Activated B cell treated with CpG ODN at 0.5 μM for 24 hours (primary cell): ENCODE measurements at regions not wholly inside any gene's neighbourhood (a gene's known extent, or its start where the extent isn't known, plus 50 kb on each side); places are given as distances from the start of the nearest gene placed in this dataset.

Experiments
- ATAC-seq: fragments of 200-7000 bp; cut with Tn5 transposase; one replicate; pipeline ENCODE4 v1.10.0; 2021; ENCODE audit warnings: low read depth, mild to moderate bottlenecking, moderate library complexity
- CTCF ChIA-PET: fragments of 350-600 bp; sonication (Branson Sonifier 250); formaldehyde crosslinking; loops from one replicate; lab custom pipeline; 2021; ENCODE audit warnings: antibody characterized with exemption; lab: Charles Lee
- POLR2A ChIA-PET: fragments of 350-600 bp; sonication (Branson Sonifier 250); formaldehyde crosslinking; loops from one replicate; lab custom pipeline; 2021; ENCODE audit warnings: antibody characterized with exemption; lab: Charles Lee
- DNase-seq: peaks from one replicate; pipeline ENCODE4 v3.0.0; 2022
- H3K27ac Mint-ChIP-seq: one replicate; pipeline ENCODE4 v1.8.0; 2020; ENCODE audit warnings: mixed read lengths
- H3K27me3 Mint-ChIP-seq: one replicate; pipeline ENCODE4 v1.8.0; 2021; ENCODE audit warnings: mixed read lengths
- H3K36me3 Mint-ChIP-seq: one replicate; pipeline ENCODE4 v1.8.0; 2021; ENCODE audit warnings: low read depth, mixed read lengths
- H3K4me1 Mint-ChIP-seq: one replicate; pipeline ENCODE4 v1.8.0; 2021; ENCODE audit warnings: mixed read lengths
- H3K4me3 Mint-ChIP-seq: one replicate; pipeline ENCODE4 v1.8.0; 2020; ENCODE audit warnings: mild to moderate bottlenecking, mixed read lengths
- H3K9me3 Mint-ChIP-seq: one replicate; pipeline ENCODE4 v1.8.0; 2020; ENCODE audit warnings: mixed read lengths
- CTCF ChIP-seq: fragments of 200-600 bp; IDR thresholded peaks from one replicate; pipeline ENCODE4 v1.8.0; 2022; ENCODE audit warnings: antibody characterized with exemption, mild to moderate bottlenecking
- intact Hi-C: fragments of 100-400 bp; cut with micrococcal nuclease; formaldehyde crosslinking; loops from one replicate; pipeline ENCODE4 v1.15.1; 2024

GRCh38 chr3:135895106-135895733, 70.3 kb upstream of the PPP2R3A start:
- ATAC-seq (no peak), DNase-seq (peak; percentile 20)
- CTCF ChIA-PET, result interaction anchor here (0.8 to 2.1 kb wide), 4 partner anchors 11 to 1294 kb away, joined by 3 to 12 read pairs (median 8); partner anchors contain the start of gene EPHB1
- POLR2A ChIA-PET, result no interaction called here
- H3K9me3 Mint-ChIP-seq, result no peaks in the 10 kb centered on the region
- no peaks in the 10 kb centered on the region for H3K4me1 Mint-ChIP-seq
- no peaks in the 10 kb centered on the region for H3K36me3 Mint-ChIP-seq
- H3K27ac Mint-ChIP-seq, result no peak overlapping the region
- H3K27me3 Mint-ChIP-seq, result no peaks in the 10 kb centered on the region
- intact Hi-C loops, result loop anchor here (1.0 to 5.0 kb wide), 3 partner anchors 393 to 1588 kb away; partner anchors contain the start of gene EPHB1
- no peak overlapping the region for H3K4me3 Mint-ChIP-seq
- TF ChIP-seq CTCF, result peak; percentile 58

DNA sequence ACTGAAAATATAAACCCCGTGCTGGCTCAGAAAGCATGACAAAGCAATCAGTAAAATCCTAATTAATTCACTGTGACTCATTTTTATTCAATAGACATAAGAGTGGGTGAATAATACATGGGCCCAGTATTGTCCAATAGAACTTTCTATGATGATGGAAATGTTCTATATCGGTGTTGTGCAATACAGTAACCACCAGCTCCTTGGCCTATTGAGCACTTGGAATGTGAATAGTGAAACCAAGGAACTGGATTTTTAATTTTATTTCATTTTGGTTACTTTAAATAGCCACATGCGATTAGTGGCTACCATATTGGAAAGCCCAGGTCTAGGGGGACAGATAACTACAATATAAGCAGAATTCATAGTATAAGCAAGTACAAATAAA, 69.8 kb upstream of the PPP2R3A start:
- Mint-ChIP-seq H3K4me1 (no peaks in the 10 kb centered on the region), H3K4me3 (no peak overlapping the region), H3K9me3 (no peaks in the 10 kb centered on the region), H3K27me3 (no peaks in the 10 kb centered on the region), H3K27ac (no peak overlapping the region), H3K36me3 (no peaks in the 10 kb centered on the region)
- DNase-seq (no peak), ATAC-seq (no peak)
- ChIA-PET CTCF (interaction anchor here (0.8 kb wide), 1 partner anchor 1101 kb away, joined by 3 read pairs; no protein-coding TSS in a partner anchor), POLR2A (no interaction called here)
- intact Hi-C loops, result loop anchor here (1.0 to 5.0 kb wide), 3 partner anchors 393 to 1588 kb away; partner anchors contain the start of gene EPHB1
- no peak for TF ChIP-seq CTCF

DNA sequence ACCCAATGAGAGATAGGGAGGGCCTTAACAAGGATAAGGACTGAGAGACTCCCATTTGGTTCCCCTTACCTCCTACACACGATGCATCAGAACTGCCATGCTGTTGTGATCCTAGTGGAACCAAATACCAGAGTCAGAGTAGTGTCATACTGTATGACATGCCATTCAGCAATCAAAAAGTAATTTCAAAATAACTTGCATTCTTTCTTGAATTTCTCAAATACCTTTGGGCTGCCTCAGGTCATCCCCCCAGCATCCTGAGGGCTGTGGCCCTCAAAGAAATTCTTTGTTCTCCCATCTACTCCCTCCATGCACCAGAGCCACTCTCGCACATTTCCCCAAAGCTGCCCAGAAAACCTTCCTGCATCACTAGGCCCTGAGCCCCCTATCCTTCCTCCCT, 68.9 kb upstream of the PPP2R3A start:
- ATAC-seq, result no peak
- intact Hi-C loops, result loop anchor here (5.0 kb wide), 2 partner anchors 394 to 1589 kb away; no protein-coding TSS in a partner anchor
- POLR2A ChIA-PET, result no interaction called here

GRCh38 chr3:135897715-135898114, 67.8 kb upstream of the PPP2R3A start:
- intact Hi-C loops, result loop anchor here (5.0 kb wide), 2 partner anchors 395 to 1590 kb away; no protein-coding TSS in a partner anchor
- H3K27me3 Mint-ChIP-seq, result peaks cover 2% of the 10 kb centered on the region
- DNase-seq, result no peak
- ChIA-PET CTCF (interaction anchor here (1.2 kb wide), 1 partner anchor 1103 kb away, joined by 5 read pairs; the partner anchor contains the start of gene EPHB1), POLR2A (no interaction called here)
- no peak for TF ChIP-seq CTCF
- H3K4me1 Mint-ChIP-seq, result no peaks in the 10 kb centered on the region
- H3K9me3 Mint-ChIP-seq, result no peaks in the 10 kb centered on the region
- no peak overlapping the region for H3K4me3 Mint-ChIP-seq
- no peaks in the 10 kb centered on the region for H3K36me3 Mint-ChIP-seq
- no peak overlapping the region for H3K27ac Mint-ChIP-seq
- no peak for ATAC-seq

More for the DNA sequence above, 68.9 kb upstream of the PPP2R3A start:
- Mint-ChIP-seq H3K9me3 (no peaks in the 10 kb centered on the region), H3K4me1 (no peaks in the 10 kb centered on the region), H3K4me3 (no peak overlapping the region), H3K36me3 (no peaks in the 10 kb centered on the region), H3K27me3 (peaks cover 2% of the 10 kb centered on the region), H3K27ac (no peak overlapping the region)
- no peak for DNase-seq
- no peak for TF ChIP-seq CTCF
- CTCF ChIA-PET, result no interaction called here

- TF ChIP-seq CTCF, result no peak
- H3K4me1 Mint-ChIP-seq, result no peaks in the 10 kb centered on the region
- no peaks in the 10 kb centered on the region for H3K36me3 Mint-ChIP-seq
- intact Hi-C loops, result loop anchor here (5.0 kb wide), 2 partner anchors 396 to 1591 kb away; no protein-coding TSS in a partner anchor
- ChIA-PET POLR2A (no interaction called here), CTCF (interaction anchor here (1.2 kb wide), 1 partner anchor 1104 kb away, joined by 5 read pairs; the partner anchor contains the start of gene EPHB1)
- no peak for ATAC-seq
- H3K27ac Mint-ChIP-seq, result no peak overlapping the region
- no peak overlapping the region for H3K4me3 Mint-ChIP-seq
- no peak for DNase-seq
- H3K27me3 Mint-ChIP-seq, result peaks cover 2% of the 10 kb centered on the region
- H3K9me3 Mint-ChIP-seq, result no peaks in the 10 kb centered on the region
Observed at GRCh38 chr3:135898774-135899173, 66.8 kb upstream of the PPP2R3A start.
